HG02759 (cell line): ENCODE measurements at regions not wholly inside any gene's neighbourhood (a gene's known extent, or its start where the extent isn't known, plus 50 kb on each side); places are given as distances from the start of the nearest gene placed in this dataset.

ENCODE experiments used
- ATAC-seq: cut with Tn5 transposase; IDR thresholded peaks from one replicate; pipeline ENCODE4 v1.9.1; 2021; ENCODE audit warnings: mild to moderate bottlenecking, moderate library complexity; ENCODE audit not compliant: unreplicated experiment

DNA sequence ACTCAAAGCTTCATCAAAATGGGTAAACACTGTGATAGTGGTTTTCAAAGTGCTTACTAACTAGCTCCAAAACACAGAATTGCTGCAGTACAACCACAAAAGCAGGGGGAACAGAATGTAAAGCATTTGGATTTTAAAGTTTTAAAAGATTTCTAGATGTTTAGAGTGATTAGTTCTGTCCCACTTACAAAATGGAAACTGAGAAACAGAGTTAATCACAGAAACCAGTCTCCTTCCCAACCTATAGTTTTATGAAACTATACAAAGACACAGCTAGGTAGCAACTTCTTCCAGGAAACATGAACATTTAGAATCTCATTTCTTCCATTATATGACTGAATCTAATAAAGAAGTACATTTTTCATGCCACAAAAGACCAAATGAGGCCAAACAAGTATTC, 73.8 kb upstream of the HNRNPA3 start:
- no peak for ATAC-seq

- ATAC-seq: no peak
Measured at GRCh38 chr2:177141866-177142265, 70.7 kb upstream of the HNRNPA3 start.

GRCh38 chr2:177143444-177143843, 69.2 kb upstream of the HNRNPA3 start:
- no peak for ATAC-seq

GRCh38 chr2:177147093-177147694, 65.4 kb upstream of the HNRNPA3 start:
- no peak for ATAC-seq

DNA sequence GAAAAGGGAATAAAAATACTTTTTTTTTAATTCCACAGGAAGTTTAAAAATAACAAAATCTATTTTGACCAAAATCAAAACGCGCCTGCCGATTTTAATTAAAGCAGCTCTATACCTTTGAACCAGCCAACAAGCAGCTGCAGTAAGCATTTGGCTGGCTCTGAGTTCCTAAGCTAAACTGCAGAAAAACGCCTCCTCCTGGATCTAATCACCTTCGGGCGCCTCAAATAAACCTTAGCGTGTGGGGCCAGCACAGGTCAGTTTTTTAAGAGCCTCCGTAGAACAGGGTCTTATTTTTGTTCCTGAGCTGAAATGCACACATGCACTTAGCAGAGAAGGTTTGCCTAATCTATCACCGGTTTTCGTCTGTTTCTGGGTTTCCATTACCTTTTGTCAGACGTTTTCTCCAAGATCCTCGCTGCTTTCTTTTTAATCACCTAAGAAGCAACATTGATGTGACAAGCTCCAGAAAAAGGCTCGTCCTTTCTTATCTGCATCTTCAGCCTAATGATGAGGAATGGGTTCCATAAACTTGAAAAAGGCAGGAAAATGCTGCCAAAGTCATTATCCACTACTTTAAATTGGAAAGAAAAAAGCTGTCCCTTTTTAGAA, 64.7 kb upstream of the HNRNPA3 start:
- ATAC-seq: no peak

DNA sequence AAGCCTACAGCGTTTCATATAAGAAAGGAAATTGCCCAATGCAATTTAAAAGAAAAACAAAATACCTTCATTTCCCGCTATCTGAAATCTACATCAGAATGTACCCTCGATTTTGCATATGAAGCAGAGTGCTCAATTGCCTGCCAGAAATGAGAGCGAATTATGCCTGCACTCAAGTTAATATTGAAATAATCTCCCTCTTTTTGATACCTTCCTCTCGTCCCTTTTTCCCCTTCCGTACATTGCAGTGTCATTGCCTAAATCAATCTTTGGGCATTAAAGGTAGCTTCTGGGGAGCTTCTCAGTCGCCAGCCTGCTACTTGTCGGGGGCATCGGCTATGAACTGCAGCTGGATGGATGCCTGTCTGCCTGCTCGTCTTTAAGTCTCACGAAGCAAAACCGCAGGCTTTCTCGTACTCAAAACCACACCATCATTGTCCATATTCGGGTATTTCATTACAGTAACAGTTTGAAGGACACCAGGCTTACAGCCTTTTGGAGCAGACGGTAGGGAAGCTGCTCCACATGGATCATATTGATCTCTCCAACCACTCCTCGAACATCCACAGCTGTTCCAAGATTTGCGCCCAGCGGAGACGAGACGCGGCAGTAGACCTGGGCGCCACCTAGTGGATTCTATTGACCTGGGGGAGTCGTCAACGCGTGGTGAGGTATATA, 64.0 kb upstream of the HNRNPA3 start:
- peak; percentile 93 for ATAC-seq

DNA sequence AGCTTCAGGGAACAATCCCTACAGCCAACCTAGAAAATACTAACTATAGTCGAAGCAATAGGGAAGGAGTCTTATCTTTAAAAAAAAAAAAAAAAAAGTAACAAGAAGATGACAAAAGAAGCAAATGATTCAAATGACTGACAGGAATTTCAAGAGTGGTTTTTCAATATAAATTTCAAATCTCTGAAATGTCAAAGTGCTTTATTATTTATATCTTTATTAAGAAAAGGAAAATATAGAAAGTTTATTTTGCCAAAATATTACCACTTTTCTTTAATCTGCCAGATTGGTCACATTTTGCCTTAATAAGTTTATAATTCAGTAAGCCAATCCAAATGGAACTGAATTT, 63.5 kb upstream of the HNRNPA3 start:
- ATAC-seq: no peak

GRCh38 chr2:177153805-177154204, 58.8 kb upstream of the HNRNPA3 start:
- ATAC-seq: no peak

DNA sequence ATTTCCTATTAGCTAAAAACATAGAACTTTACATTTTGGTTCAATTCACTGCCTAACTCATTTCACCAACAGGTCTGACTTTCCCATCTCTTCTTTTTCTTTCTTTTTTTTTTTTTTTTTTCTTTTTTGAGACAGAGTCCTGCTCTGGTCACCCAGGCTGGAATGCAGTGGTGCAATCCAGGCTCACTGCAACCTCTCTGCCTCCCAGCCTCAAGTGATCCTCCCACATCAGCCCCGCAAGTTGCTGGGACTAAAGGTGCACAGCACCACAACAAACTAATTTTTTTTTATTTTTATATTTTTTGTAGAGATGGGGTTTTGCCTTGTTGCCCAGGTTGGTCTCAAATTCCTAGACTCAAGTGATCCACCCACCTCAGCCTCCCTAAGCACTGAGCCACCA, 57.8 kb upstream of the HNRNPA3 start:
- no peak for ATAC-seq

DNA sequence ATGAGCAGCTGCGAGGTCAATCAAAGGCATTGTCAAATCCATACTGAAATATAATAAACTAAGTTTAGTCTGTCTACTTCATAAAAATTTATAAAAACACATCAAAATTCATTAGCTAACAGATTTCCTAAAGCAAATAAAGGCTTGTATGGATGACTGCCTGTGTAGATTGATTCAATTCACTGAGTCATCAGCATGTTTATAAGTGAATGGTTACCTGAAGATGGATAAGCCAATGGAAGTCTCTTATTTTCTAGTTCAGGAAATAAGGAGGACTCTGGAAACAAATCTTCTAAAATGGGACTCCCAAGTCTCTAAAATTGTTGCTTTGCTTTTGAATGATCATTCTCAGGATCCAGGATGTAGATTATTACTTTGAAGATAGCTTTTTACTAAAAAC, 57.0 kb upstream of the HNRNPA3 start:
- ATAC-seq: no peak

DNA sequence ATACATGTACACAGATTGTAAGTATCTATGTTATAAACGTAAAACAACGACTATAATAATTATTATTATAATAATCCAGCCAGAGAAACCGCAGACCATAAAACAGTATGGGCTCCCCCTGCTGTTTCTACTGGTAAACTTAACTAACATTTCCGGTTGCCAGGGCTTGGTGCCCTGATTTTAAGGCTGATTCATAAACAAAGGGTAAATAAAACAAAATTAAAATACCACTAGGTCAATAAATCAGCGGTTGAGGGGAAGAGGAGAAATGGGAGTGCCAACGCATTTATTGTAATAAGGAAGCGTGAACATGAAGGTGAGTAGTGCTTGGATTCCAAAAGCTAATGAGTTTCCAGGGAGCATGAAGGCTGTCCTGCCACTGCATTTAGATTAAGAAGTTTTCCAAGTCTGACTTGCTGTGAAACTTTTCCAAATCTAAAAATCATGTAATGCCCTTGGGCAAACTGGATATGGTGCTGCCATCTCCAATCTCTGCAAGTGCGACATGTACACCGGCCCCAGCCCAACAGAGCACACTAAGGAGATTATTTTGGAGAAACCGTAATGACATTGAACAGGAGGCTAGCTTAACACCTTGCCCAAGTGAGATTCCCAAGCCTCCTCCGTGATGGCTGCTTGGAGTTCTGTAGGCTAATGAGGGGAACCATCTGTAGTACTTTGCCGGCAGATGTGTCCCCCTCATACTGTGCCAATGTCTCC, 50.7 kb upstream of the HNRNPA3 start:
- no peak for ATAC-seq
